ENCODE measurements at regions not wholly inside any gene's neighbourhood (a gene's known extent, or its start where the extent isn't known, plus 50 kb on each side); places are given as distances from the start of the nearest gene placed in this dataset.

DNA sequence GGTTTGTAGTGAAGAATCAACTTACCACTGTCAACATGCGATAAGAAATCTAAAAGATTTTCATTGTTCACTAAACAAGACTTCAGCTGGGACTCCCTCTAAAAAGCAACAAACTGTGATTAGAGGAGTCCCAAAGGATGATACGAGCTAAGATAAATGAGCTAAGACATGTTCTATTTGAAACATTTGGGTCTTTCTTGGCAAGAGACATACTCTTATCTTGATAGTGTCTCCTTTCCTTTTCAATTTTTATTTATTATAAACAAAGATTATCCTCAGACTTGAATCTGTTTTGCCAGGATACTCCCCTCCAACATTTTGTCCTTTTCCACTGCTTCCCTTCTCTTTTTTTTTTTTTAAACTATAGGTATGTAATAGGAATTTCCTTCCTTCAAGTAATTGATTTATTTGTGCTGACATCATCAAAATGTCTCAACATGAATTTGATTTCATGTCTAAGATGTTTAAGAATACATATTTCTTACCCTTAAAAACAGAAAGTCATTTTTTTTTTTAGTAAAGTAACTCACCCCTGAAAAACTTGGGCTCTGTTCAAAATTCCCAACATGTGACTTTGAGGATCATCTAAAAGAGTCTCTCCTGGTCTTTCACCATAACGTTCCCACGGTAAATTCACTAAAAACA, 158.4 kb upstream of the NRP1 start:
- TF ChIP-seq CTCF (IDR thresholded peaks at IDR 0.05) (no peak), ZFX (IDR thresholded peaks at IDR 0.05; ENCODE audit: borderline replicate concordance) (no peak)
- H3K27ac ChIP-seq: no peak overlapping the region

- no peak overlapping the region for H3K27ac ChIP-seq
- no peak for TF ChIP-seq ZFX (IDR thresholded peaks at IDR 0.05; ENCODE audit: borderline replicate concordance)
- no peak for TF ChIP-seq CTCF (IDR thresholded peaks at IDR 0.05)
Observed at GRCh38 chr10:33489501-33490176, 155.2 kb upstream of the NRP1 start.

- H3K27ac ChIP-seq: no peak overlapping the region
- TF ChIP-seq ZFX (IDR thresholded peaks at IDR 0.05; ENCODE audit: borderline replicate concordance): no peak
- no peak for TF ChIP-seq CTCF (IDR thresholded peaks at IDR 0.05)
Observed at GRCh38 chr10:33487014-33487776, 152.7 kb upstream of the NRP1 start.

GRCh38 chr10:33485276-33485675, 150.8 kb upstream of the NRP1 start:
- TF ChIP-seq ZFX (IDR thresholded peaks at IDR 0.05; ENCODE audit: borderline replicate concordance) (no peak), CTCF (IDR thresholded peaks at IDR 0.05) (no peak)
- H3K27ac ChIP-seq: no peak overlapping the region

DNA sequence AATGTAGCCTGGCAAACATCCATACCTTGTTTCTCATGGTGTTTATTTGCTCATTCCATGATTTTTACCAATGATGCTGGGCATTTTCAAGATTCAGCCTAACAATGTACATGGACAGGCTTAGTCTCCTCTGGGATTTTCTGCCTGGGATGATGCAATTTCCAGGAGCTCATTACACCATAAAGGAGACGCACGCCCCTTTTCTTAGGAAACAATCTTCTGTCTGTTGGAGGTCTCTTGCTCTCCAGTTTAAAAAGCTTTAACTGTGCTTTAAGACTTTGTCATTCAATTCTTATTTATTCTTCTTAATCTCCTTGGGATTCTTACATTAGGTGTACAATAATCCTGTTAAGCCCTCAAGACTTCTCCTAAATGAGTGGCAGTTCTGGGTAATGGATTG, 150.3 kb upstream of the NRP1 start:
- TF ChIP-seq ZFX (IDR thresholded peaks at IDR 0.05; ENCODE audit: borderline replicate concordance) (no peak), CTCF (IDR thresholded peaks at IDR 0.05) (no peak)

GRCh38 chr10:33483816-33484190, 149.3 kb upstream of the NRP1 start:
- H3K27ac ChIP-seq: no peak overlapping the region

More for the DNA sequence above, 150.3 kb upstream of the NRP1 start:
- H3K27ac ChIP-seq: no peak overlapping the region

More at GRCh38 chr10:33483816-33484190, 149.3 kb upstream of the NRP1 start:
- no peak for TF ChIP-seq CTCF (IDR thresholded peaks at IDR 0.05)
- no peak for TF ChIP-seq ZFX (IDR thresholded peaks at IDR 0.05; ENCODE audit: borderline replicate concordance)
